ENCODE measurements at regions not wholly inside any gene's neighbourhood (a gene's known extent, or its start where the extent isn't known, plus 50 kb on each side); places are given as distances from the start of the nearest gene placed in this dataset.

GRCh38 chr2:39851651-39852110 lies 72.6 kb upstream of the THUMPD2 start:
- TF ChIP-seq, protein P1, sequence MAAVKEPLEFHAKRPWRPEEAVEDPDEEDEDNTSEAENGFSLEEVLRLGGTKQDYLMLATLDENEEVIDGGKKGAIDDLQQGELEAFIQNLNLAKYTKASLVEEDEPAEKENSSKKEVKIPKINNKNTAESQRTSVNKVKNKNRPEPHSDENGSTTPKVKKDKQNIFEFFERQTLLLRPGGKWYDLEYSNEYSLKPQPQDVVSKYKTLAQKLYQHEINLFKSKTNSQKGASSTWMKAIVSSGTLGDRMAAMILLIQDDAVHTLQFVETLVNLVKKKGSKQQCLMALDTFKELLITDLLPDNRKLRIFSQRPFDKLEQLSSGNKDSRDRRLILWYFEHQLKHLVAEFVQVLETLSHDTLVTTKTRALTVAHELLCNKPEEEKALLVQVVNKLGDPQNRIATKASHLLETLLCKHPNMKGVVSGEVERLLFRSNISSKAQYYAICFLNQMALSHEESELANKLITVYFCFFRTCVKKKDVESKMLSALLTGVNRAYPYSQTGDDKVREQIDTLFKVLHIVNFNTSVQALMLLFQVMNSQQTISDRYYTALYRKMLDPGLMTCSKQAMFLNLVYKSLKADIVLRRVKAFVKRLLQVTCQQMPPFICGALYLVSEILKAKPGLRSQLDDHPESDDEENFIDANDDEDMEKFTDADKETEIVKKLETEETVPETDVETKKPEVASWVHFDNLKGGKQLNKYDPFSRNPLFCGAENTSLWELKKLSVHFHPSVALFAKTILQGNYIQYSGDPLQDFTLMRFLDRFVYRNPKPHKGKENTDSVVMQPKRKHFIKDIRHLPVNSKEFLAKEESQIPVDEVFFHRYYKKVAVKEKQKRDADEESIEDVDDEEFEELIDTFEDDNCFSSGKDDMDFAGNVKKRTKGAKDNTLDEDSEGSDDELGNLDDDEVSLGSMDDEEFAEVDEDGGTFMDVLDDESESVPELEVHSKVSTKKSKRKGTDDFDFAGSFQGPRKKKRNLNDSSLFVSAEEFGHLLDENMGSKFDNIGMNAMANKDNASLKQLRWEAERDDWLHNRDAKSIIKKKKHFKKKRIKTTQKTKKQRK (IDR thresholded peaks at IDR 0.05; ENCODE audit: low read depth, low read length), result no peak
- TF ChIP-seq FOXM1 (IDR thresholded peaks at IDR 0.05; ENCODE audit: low read depth, low read length), result no peak

Measured in GM12878 (cell line).